HG03558 (cell line): ENCODE measurements at regions not wholly inside any gene's neighbourhood (a gene's known extent, or its start where the extent isn't known, plus 50 kb on each side); places are given as distances from the start of the nearest gene placed in this dataset.
"Not testable (repeated sequence)": the region's sequence is repeated elsewhere in the genome, so short reads cannot be mapped to it uniquely, and the experiment has no call there.

Experiments used
- ATAC-seq: cut with Tn5 transposase; IDR thresholded peaks from one replicate; pipeline ENCODE4 v1.9.1; 2021; ENCODE audit warnings: moderate number of reproducible peaks; ENCODE audit not compliant: unreplicated experiment; ENCODE audit errors: extremely low read depth

DNA sequence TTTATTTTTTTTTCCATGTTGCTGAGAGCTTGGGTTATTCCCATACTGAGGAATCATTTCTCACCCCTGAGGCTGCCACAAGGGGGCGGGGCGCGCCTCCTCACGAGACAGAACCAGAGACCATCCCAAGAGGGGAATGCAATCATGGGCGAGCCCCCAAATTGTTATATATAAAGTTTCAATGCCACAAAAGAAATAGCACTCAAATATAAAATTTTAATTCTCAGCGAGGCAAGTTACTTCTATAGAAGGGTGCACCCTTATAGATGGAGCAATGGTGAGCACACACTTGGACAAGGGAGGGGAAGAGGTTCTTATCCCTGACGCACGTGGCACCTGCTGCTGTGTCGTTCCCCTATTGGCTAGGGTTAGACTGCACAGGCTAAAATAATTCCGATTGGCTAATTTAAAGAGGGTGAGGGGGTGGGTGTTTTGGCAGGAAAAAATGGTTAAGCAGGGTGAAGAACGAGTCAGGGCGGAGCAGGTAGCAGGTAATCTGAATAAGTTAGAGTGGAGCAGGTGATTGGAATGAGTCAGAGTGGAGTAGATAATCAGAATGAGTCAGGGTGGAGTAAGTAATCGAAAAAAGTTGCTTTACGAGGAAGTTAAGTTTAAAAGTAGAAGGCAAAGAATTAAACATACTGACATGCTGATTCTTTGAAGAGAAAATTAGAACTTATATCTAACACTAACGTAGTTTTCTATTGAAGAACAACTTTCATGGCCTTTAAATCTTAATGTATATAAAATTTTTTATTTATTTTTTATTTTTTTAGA lies 177.5 kb downstream of the MTCL1 start:
- no peak for ATAC-seq

DNA sequence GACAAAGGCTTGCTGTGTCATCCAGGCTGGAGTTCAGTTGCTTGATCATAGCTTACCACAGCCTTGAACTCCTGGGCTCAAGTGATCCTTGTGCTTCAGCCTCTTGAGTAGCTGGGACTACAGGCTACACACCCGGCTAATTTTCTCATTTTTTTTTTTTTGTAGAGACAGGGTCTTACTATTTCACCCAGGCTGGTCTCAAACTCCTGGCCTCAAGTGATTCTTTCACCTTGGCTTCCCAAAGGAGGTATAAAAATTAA lies 178.0 kb downstream of the MTCL1 start:
- no peak for ATAC-seq

DNA sequence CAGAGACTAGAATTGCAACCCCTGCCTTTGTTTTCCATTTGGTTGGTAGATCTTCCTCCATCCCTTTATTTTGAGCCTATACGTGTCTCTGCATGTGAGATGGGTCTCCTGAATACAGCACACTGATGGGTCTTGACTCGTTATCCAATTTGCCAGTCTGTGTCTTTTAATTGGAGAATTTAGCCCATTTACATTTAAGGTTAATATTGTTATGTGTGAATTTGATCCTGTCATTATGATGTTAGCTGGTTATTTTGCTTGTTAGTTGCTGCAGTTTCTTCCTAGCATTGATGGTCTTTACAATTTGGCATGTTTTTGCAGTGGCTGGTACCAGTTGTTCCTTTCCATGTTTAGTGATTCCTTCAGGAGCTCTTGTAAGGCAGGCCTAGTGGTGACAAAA lies 182.5 kb downstream of the MTCL1 start:
- ATAC-seq, result not testable (repeated sequence)

DNA sequence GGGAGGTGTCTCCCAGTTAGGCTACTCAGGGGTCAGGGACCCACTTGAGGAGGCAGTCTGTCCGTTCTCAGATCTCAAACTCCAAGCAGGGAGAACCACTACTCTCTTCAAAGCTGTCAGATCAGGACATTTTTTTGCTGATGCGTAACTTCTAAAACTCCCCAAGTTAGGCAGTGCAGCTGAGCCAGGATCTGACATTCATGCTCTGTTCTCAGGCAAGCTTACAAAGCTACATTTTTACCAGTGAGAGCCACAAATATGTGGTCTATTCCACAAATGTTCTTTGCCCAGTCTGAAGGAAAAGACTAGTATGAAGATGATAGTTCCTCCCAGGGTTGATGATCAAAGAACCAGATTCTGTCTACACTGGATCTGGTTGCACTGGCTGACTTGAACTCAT lies 184.1 kb downstream of the MTCL1 start:
- no peak for ATAC-seq

DNA sequence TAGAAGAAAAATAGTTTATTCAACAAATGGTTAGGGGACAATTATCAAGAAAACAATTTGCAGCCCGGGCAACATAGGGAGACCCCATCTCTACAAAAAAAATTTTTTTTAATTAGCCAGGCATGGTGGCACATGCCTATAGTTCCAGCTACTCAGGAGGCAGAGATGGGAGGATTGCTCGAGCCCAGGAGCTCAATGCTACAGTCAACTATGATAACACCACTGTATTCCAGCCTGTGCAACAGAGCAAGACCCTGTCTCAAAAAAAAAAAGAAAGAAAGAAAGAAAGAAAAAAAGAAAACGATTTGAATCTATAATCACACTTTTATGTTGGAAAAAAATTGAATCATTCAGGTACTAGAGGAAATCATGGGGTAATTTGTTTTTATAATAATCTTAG lies 185.1 kb downstream of the MTCL1 start:
- not testable (repeated sequence) for ATAC-seq

DNA sequence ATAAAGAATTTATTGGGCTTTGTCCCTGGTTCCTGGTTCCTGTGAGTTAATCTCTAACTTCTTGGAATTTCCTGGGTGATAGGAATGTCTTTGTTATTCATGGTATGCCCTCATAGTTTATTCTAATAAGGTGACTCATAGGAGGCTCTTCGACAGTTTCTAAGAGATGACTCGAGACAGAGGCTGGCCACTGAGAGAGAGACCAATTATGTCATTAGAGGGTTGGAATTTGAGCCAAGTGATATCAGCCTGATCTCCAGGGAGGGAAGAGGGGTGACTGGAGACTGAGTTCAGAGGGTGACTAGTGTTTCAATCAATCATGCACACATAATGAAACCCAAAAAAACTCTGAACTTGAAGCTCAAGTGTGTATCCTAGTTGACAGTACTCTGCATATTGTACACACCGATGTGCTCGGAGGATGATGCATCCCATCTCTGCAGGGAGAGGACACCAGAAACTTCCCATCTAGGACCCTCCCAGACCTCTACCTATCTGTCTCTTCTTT lies 185.7 kb downstream of the MTCL1 start:
- ATAC-seq, result no peak

DNA sequence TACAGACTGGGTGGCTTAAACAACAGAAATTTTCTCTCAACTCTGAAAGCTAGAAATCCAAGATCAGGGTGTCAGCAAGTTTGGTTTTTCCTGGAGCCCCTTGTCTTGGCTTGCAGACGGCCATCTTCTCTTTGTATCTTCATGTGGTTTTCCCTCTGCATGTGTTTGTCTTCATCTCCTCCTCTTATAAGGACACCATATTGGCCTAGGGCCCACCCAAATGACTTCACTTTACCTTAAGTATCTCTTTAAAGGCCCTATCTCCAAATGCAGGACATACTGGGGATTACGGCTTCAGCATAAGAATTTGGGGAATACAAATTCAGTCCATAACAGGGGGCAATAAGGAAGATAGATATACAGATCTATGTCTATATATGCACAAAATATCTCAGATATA lies 187.9 kb downstream of the MTCL1 start:
- no peak for ATAC-seq

DNA sequence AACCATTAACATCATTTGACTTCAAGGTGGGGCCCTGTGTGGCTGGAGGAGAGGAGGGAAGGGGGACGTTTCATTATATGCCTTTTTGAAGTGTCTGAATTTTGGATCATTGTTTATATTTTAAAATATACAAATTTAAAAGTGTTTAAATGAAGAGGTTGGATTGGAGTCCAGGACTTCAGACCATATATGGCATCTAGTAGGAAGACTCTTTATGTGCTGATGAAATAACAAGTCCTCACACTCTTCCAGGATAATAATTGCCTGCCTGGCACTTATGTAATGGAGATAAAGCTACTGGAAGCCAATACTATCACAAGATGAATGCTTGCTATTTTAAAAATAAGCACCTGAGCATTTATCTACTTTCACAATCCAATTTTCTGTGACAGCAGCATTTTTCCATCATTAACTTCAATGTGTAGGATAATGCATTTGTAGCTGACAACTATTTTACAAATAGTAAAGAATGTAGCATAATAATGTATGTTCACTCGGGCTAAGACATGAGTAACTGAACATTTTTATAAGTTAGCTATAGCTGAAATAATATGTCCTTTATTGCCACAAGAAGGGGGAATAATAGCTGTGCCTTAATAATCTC lies 188.4 kb downstream of the MTCL1 start:
- no peak for ATAC-seq

DNA sequence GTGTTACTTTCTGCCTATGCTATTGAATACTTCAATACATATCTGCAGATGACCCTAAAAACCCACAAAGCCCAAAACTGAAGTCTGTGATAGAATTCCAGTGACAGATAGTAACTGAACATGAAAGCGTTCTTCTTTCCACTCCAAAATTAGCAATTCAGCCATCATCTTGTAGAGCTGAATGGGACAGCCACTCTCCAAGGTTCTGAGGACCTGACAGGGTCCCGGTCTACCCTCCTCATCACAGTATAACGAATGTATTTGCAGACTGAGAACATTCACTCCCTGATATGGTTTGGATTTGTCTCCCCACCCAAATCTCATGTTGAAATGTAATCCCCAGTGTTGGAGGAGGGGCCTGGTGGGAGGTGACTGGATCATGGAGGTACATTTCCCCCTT lies 189.5 kb downstream of the MTCL1 start:
- ATAC-seq, result no peak

DNA sequence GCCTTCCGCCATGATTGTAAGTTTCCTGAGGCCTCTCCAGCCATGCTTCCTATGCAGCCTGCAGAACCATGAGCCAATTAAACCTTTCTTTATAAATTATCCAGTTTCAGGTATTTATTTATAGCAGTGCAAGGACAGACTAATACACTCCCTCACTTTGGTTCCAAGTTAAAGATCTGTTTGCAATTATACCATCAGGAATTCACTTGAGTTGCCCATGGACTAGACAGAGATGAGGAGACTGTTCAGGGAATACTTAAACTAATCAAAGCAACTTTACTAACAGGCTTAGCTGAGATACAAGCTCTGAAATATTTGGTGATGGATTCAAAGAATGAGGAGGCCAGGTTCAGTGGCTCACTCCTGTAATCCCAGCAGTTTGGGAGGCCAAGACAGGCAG lies 190.0 kb downstream of the MTCL1 start:
- ATAC-seq, result no peak

DNA sequence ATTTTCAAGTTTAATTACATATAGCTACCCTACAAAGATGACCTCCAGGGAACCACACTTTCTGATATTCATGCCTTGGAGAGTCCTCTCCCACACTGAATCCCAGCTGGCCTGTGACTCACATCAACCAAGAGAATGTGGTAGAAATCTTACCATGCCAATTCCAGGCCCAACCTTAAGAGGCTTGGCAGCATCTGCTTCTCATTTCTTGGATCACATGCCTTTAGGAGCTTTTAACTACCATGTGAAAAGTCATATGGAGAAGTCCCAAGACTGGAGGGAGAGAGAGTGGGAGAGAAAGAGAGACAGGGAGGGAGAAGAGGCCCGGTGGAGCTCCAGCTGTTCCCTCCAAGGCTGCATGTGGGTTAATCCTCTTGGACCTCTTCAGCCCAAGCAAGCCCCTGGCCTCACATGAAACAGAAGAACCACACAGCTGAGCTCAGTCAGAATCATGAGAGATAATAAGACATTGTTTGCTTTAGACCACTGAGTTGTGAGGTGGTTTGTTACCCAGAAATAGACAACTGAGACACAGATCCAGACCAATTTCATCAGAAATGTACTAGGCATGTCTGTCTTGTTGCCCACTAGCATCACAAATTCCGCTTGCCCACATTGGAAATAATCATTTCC lies 190.7 kb downstream of the MTCL1 start:
- ATAC-seq, result no peak

DNA sequence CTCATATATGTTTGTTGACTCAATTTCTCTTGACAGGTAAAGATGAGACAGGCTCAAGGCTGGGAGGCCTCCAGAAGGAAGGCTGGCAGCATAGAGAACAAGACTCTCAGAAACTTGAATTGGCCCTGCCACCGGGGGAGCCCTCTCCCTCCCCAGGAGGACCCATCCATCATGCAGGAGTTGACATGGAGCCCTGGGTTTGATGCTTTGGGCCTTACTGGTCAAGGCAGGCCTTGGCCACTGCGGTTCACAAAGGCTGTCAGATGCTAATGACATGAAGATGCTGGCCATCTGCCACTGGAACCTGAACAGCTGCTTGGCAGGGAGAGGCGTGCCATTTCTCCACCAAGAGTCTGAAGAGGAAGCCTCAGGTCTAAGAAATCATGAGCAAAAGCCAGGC lies 193.6 kb downstream of the MTCL1 start:
- no peak for ATAC-seq

DNA sequence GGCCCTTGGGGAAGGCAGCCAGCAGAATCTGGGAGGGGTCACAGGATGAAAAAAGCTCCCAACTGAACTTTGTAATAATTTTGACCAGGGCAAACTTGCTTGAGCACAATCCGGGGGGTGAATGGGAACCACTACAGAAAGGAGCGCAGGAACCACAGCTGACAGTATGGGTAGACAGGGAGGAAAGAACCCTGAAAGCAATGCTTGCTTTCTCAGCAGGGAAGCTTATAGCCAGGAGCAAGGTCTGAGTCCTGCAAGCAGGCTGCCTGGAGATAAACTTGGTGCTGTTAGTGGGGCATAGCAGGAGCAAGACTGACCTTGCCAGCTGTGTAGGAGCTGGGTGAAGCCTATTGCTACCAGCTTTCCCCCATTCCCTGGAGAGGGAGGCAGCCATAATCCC lies 195.2 kb downstream of the MTCL1 start:
- ATAC-seq, result no peak

DNA sequence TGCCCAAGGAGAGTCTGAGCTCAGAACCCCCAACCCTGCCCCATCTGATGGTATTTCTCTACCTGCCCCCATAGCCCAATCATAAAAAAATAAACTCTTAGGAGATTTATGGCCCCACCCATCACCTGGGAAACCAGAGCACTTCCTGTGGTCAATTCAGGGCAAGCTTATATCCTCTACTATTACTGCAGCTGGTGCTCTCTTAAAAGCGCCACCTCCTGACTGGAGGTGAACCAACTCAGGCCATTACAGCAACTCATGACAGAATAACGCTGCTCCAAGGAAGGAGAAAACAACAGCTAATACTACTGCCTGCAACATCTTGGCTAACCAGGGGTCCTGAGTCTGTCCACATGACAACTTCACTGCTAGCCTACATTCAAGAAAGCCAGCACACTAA lies 195.7 kb downstream of the MTCL1 start:
- no peak for ATAC-seq

DNA sequence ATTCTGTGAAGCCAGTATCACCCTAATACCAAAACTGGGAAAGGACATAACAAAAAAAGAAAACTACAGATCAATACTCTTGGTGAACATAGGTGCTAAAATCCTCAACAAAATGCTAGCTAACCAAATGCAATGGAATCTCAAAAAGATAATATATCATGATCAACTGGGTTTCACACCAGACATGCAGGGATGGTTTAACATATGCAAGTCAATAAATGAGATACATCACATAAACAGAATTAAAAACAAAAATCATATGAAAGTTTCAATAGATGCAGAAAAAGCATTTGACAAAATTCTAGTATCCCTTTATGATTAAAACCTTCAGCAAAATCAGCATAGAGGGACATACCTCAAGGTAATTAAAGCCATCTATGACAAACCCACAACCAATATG lies 198.2 kb upstream of the NDUFV2 start:
- ATAC-seq, result no peak

DNA sequence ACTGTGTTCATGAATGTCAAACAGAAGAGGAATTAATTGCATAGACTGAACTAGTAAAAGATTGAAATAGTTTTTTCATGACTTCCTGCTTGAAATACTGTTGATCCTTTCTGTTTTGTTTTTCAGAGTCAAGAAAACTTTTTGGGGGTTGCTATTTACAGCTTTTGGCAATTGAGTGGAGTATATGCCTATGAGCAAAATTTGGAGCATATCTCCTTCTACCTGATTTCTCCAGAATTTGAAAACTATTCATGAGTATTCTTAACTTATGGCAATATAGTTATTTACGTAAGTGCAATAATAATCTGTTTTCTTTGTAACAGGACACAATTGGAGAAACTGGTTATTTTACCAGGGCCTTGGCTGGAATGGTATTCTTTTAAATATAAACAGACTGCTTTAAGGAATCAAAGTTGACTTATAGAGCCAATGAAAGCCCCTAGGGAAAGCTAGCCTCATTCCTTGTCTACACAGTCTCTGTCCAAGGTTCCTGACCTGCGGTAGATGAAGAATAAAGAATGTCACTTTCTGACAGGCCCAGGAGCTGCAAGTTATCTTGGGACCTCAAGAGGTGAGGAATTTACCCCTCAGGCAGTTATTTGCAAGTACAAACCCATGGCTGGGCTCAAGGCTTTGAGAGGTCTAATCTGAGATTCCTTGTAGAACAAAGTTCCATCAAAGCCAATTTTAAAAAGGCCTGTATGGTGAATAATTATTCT lies 193.5 kb upstream of the NDUFV2 start:
- no peak for ATAC-seq

DNA sequence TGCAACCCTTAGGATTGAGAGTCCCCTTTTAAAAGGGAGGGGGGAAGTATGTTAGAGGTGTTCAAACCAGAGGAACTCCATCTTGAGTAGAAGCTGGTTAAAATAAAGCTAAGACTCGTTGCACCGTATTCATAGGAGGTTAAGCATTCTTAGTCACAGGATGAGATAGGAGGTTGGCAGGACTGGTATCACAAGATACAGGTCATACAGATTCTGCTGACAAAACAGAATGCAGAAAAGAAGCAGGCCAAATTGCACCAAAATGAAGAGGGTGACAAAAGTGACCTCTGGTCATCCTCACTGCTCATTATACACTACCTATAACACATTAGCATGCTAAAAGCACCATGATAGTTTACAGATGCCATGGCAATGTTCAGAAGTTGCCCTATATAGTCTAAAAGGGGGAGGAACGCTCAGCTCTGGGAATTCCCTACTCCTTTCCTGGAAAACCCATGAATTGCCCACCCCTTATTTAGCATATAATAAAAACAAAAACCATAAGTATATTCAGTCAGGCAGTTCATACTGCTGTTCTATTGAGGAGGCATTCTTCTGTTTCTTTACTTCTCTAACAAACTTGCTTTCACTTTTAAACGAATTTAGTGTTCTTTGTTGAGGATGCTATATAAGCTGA lies 192.2 kb upstream of the NDUFV2 start:
- ATAC-seq, result no peak

DNA sequence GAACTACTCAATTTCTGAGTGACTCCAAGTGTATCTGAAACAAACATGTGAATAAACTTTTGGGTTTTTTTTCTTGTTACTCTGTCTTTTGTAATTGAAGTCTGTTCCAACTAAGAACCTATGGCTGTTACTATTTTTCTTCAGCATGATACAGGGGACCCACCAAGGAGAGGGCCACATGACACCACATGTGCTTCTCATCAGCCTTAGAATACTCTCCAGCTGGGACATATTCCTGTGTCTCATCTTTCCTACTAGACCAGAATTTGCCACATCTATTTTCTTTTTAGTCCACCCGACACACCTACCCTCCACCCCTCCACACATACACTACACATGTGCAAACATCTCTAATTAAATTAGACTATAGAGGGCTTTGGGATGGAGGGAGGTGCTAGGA lies 191.7 kb upstream of the NDUFV2 start:
- no peak for ATAC-seq

DNA sequence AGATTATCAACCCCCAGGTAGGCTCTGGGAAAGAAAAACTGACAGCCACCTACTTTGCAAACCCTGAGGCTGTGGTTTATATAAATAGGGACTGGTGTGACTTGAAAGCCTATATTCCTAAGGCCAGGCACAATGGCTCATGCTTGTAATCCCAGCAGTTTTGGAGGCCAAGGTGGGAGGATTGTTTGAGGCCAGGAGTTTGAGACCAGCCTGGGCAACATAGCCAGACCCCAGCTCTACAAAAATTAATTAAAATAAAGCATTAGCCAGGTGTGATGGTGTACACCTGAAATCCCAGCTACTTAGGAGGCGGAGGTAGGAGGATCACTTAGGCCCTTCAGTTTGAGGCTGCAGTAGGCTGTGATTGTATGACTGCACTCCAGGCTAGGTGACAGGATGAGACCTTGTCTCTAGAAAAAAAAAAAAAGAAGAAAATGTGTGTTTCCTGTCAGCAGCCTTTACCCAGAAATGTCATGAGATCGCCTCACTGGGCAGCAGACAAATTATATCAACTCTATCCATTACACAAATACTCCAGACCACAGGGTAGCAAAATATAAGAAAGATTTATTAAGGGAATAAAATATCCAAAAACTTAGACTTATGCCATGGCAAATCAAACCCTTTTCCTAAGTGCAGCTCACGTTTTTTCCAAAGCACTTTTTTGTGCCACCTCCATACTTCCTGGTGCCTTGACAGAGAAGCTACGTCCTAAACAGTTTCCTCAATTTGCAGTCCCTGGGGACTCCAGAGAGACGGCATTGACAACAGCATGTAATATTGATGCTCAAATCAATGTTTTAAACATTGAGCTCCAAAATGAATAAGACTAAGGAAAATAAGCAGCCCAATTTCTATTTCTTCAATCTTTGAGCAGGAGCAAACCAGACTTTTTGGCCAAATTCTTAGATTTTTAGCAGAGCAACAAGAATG lies 190.8 kb upstream of the NDUFV2 start:
- no peak for ATAC-seq
